ENCODE measurements at regions not wholly inside any gene's neighbourhood (a gene's known extent, or its start where the extent isn't known, plus 50 kb on each side); places are given as distances from the start of the nearest gene placed in this dataset.

DNA sequence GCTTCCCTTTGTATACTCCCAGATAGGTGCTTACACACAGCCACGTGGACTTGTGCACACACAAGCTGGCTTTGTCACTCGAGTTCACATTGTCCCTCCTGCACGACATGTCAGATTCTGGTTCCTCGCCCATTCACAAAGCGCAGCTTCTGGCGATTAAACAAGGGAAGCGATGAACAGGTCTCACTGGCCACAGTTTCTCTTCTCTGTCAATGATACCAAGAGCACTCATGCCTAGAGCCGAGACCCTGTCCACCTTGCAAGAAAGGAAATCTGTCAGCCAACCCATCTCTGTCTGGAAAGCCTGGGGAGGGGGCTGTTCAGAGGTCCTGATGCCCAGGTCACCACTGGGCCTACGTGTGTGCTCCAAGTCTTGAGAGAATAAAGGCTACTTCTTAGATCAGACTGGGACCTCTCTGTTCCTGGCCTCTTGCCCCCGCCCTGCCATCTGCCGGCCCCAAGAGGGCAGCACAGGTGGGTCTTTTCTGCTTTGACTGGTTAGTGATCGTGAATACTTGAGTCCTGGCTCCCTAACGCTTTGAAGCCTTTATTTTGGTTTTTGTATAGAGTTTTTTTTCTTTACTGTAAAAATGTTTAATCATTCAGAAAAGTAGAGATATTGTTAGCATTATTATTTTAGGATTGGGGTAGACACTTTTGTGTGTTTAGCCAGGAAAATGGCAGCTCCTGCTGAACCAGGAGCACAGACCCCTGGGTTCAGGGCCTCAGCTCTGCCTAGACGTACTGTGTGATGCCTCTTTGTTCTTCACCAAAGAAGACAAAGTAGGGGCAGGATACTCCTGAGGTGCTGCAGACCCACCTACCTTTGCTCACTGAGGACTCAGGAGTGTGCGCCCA, 104.7 kb downstream of the MRM1 start:
- Histone ChIP-seq H3K9ac (ENCODE audit: insufficient read depth, low read length, poor library complexity, severe bottlenecking) (no peak overlapping the region), H3K4me2 (replicated peaks; ENCODE audit: extremely low read depth, low read length, poor library complexity, severe bottlenecking) (no peak overlapping the region), H3K4me1 (ENCODE audit: control insufficient read depth in 1 of 2, insufficient read depth in 2 of 2, low read length in 2 of 2) (no peaks in the 10 kb centered on the region), H4K20me1 (ENCODE audit: insufficient read depth, low read length) (no peaks in the 10 kb centered on the region), H3K4me3 (replicated peaks in 1 of 3; ENCODE audit: low read depth in 2 of 3, low read length in 3 of 3) (no peak overlapping the region), H3K9me3 (replicated peaks in 1 of 2; ENCODE audit: control insufficient read depth in 1 of 2, insufficient read depth in 1 of 2, low read length in 2 of 2) (no peaks in the 10 kb centered on the region), H3K36me3 (replicated peaks in 1 of 2; ENCODE audit: control insufficient read depth in 1 of 2, insufficient read depth in 2 of 2, low read length in 2 of 2) (no peaks in the 10 kb centered on the region), H3K27ac (ENCODE audit: low read depth in 1 of 2, low read length in 2 of 2) (no peak overlapping the region), H2AFZ (ENCODE audit: insufficient read depth, low read depth, low read length, poor library complexity, severe bottlenecking) (no peak overlapping the region), H3K27me3 (ENCODE audit: control insufficient read depth in 2 of 2, insufficient read depth in 2 of 2, low read length in 2 of 2) (peaks cover 5 to 29% of the 10 kb centered on the region in 2 donors), H3K79me2 (ENCODE audit: insufficient read depth, low read length) (no peaks in the 10 kb centered on the region)
- no peak for DNase-seq
- TF ChIP-seq, protein P1, sequence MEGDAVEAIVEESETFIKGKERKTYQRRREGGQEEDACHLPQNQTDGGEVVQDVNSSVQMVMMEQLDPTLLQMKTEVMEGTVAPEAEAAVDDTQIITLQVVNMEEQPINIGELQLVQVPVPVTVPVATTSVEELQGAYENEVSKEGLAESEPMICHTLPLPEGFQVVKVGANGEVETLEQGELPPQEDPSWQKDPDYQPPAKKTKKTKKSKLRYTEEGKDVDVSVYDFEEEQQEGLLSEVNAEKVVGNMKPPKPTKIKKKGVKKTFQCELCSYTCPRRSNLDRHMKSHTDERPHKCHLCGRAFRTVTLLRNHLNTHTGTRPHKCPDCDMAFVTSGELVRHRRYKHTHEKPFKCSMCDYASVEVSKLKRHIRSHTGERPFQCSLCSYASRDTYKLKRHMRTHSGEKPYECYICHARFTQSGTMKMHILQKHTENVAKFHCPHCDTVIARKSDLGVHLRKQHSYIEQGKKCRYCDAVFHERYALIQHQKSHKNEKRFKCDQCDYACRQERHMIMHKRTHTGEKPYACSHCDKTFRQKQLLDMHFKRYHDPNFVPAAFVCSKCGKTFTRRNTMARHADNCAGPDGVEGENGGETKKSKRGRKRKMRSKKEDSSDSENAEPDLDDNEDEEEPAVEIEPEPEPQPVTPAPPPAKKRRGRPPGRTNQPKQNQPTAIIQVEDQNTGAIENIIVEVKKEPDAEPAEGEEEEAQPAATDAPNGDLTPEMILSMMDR (IDR thresholded peaks at IDR 0.05): peak; percentile 49
- Mint-ChIP-seq H3K4me1 (no peaks in the 10 kb centered on the region), H3K4me3 (peak overlapping the region in 1 of 2 donors; percentile 27), H3K27ac (no peak overlapping the region), H3K36me3 (no peaks in the 10 kb centered on the region), H3K9me3 (peaks cover 0 to 1% (median 0%) of the 10 kb centered on the region in 7 donors), H3K27me3 (ENCODE audit: low read depth in 3 of 3) (peaks cover 17 to 33% (median 28%) of the 10 kb centered on the region in 3 donors)
- intact Hi-C loops (cut with micrococcal nuclease): no loop called here
- 65% methylated on average over 11 of the region's 15 CpGs for WGBS (ENCODE audit: insufficient coverage)

DNA sequence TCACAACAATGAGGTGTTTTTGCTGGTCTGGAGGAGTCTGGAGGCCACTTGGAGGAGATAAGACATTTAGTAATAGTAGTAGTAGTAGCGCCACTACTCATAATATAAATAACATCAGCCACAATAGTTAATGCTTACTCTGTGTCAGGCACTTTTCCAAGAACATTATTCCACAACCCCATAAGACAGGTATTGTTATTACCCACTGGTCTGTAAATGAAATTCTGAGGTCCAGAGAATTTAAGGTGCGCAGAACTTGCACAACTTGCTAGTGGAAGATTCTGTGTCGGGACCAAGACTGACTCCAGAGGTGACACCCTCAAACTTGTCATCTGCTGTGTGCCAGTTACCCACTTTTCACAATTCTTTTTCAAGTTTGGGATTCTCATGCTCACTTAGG, 106.5 kb downstream of the MRM1 start:
- no peaks in the 10 kb centered on the region for H3K9me3 Mint-ChIP-seq
- no CpG with 5 or more reads among the region's 3 CpGs for WGBS (ENCODE audit: insufficient coverage)
- Histone ChIP-seq H2AFZ (ENCODE audit: insufficient read depth, low read depth, low read length, poor library complexity, severe bottlenecking) (no peak overlapping the region), H3K36me3 (replicated peaks in 1 of 2; ENCODE audit: control insufficient read depth in 1 of 2, insufficient read depth in 2 of 2, low read length in 2 of 2) (no peaks in the 10 kb centered on the region), H3K27me3 (ENCODE audit: control insufficient read depth in 2 of 2, insufficient read depth in 2 of 2, low read length in 2 of 2) (peaks cover 5 to 31% of the 10 kb centered on the region in 2 donors), H3K4me1 (ENCODE audit: control insufficient read depth in 1 of 2, insufficient read depth in 2 of 2, low read length in 2 of 2) (no peaks in the 10 kb centered on the region), H3K27ac (ENCODE audit: low read depth in 1 of 2, low read length in 2 of 2) (no peak overlapping the region), H4K20me1 (ENCODE audit: insufficient read depth, low read length) (no peaks in the 10 kb centered on the region), H3K9ac (ENCODE audit: insufficient read depth, low read length, poor library complexity, severe bottlenecking) (no peak overlapping the region), H3K4me3 (replicated peaks in 1 of 3; ENCODE audit: low read depth in 2 of 3, low read length in 3 of 3) (no peak overlapping the region), H3K9me3 (replicated peaks in 1 of 2; ENCODE audit: control insufficient read depth in 1 of 2, insufficient read depth in 1 of 2, low read length in 2 of 2) (no peaks in the 10 kb centered on the region), H3K4me2 (replicated peaks; ENCODE audit: extremely low read depth, low read length, poor library complexity, severe bottlenecking) (no peak overlapping the region), H3K79me2 (ENCODE audit: insufficient read depth, low read length) (no peaks in the 10 kb centered on the region)
- no peaks in the 10 kb centered on the region for H3K36me3 Mint-ChIP-seq
- TF ChIP-seq, protein P1 (IDR thresholded peaks at IDR 0.05): no peak
- intact Hi-C loops (cut with micrococcal nuclease): no loop called here
- DNase-seq: no peak
- H3K27me3 Mint-ChIP-seq (ENCODE audit: low read depth in 3 of 3): peaks cover 13 to 27% (median 26%) of the 10 kb centered on the region in 3 donors
- H3K4me3 Mint-ChIP-seq: no peak overlapping the region
- no peaks in the 10 kb centered on the region for H3K4me1 Mint-ChIP-seq
- peak overlapping the region in 1 of 7 donors; percentile 45 for H3K27ac Mint-ChIP-seq
